GM13976 (cell line): ENCODE measurements at regions not wholly inside any gene's neighbourhood (a gene's known extent, or its start where the extent isn't known, plus 50 kb on each side); places are given as distances from the start of the nearest gene placed in this dataset.
"Not testable (repeated sequence)": the region's sequence is repeated elsewhere in the genome, so short reads cannot be mapped to it uniquely, and the experiment has no call there.

Source experiments
- DNase-seq: peaks from one replicate; pipeline ENCODE4 v3.0.0; 2012; ENCODE audit warnings: low spot score
- in situ Hi-C: fragments of 300-500 bp; cut with MboI; formaldehyde crosslinking; loops from one replicate; pipeline ENCODE4 v1.12.0; 2022; ENCODE audit warnings: low sequenced_read_pairs, mixed read lengths, inconsistent platforms; ENCODE audit not compliant: unreplicated experiment
- TF ChIP-seq, protein P1 (sequence below): IDR thresholded peaks from 2 replicates; pipeline ENCODE4 v1.5.1; 2012; ENCODE audit warnings: borderline replicate concordance, mild to moderate bottlenecking; ENCODE audit not compliant: insufficient read depth; ENCODE audit errors: extremely low read depth, missing control alignments, control extremely low read depth

DNA sequence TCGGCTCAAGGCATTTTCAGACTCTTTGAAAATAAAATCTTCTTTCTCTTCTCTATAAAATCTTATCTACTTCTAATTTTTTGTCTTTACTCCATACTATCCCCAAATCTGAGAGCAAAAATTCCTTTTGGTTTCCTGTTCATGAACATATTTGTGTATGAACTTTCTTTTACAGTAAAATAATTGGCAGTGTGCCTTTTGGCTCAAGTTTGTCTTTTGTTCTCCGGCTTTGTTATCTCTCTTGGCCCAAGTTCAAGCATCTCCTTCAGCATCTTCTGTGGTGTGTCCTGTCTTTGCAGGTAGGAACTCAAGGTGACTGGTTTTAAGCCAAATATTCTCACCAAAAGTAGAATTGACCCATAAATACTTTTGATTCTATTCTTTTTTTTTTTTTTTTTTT is 276.6 kb upstream of the FAT1 start:
- DNase-seq, result no peak
- in situ Hi-C loops, result no loop called here
- TF ChIP-seq, protein P1, sequence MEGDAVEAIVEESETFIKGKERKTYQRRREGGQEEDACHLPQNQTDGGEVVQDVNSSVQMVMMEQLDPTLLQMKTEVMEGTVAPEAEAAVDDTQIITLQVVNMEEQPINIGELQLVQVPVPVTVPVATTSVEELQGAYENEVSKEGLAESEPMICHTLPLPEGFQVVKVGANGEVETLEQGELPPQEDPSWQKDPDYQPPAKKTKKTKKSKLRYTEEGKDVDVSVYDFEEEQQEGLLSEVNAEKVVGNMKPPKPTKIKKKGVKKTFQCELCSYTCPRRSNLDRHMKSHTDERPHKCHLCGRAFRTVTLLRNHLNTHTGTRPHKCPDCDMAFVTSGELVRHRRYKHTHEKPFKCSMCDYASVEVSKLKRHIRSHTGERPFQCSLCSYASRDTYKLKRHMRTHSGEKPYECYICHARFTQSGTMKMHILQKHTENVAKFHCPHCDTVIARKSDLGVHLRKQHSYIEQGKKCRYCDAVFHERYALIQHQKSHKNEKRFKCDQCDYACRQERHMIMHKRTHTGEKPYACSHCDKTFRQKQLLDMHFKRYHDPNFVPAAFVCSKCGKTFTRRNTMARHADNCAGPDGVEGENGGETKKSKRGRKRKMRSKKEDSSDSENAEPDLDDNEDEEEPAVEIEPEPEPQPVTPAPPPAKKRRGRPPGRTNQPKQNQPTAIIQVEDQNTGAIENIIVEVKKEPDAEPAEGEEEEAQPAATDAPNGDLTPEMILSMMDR, result no peak

- in situ Hi-C loops, DNase-seq: not testable (repeated sequence)
These were observed 278.5 kb upstream of the FAT1 start for GRCh38 chr4:187002133-187002532.

- TF ChIP-seq, protein P1, result no peak
- no peak for DNase-seq
- in situ Hi-C loops, result no loop called here
These were observed 281.0 kb upstream of the FAT1 start for GRCh38 chr4:187004628-187005027.

- TF ChIP-seq, protein P1, result no peak
- DNase-seq, result no peak
- in situ Hi-C loops, result no loop called here
These were observed 282.5 kb upstream of the FAT1 start for GRCh38 chr4:187006189-187006618.

DNA sequence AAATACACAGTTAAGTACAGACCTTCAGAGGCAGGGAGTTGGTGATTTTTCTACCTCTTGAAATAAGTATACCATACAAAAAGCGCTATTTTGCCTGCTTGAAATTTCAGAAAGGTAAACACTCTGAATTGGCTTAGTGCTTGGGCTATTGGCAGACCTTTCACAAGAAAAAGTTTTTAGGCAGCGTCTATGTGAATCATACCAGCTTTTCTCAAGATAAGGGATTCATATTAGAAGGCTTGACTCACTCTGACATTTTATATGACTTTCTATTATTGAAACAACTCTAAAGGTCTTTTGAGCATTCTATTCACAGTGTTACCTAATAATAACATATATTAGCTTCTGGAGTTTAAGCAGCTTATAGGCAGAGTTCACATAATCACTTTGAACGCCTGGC is 286.4 kb upstream of the FAT1 start:
- TF ChIP-seq, protein P1, result no peak
- DNase-seq, result no peak
- in situ Hi-C loops, result no loop called here

- in situ Hi-C loops, result no loop called here
- TF ChIP-seq, protein P1, result no peak
- no peak for DNase-seq
These were observed 292.4 kb upstream of the FAT1 start for GRCh38 chr4:187016101-187016500.

- TF ChIP-seq, protein P1, result no peak
- DNase-seq, result no peak
- in situ Hi-C loops, result no loop called here
These were observed 293.5 kb upstream of the FAT1 start for GRCh38 chr4:187017147-187017546.

DNA sequence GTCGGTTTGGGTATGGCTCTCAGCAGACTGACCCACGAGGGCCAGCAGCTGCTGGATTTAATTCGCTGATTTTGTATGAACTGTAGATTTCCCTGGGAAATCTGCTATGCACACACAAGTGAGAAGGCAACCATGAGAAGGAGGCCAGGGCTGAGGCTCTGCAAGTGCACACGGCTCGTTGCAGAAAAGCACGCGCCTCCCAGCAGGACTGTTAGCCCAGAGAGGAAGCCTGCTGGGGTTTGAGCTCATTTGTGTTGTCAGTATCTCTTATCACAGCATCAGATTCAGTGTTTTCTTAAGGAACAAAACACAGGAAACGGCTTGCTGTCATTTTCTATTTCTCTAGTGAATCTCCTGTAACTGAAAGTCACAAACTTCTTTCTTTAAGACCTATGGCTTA is 296.2 kb upstream of the FAT1 start:
- TF ChIP-seq, protein P1, result no peak
- in situ Hi-C loops, result no loop called here
- DNase-seq, result no peak
